HG03432 (cell line): ENCODE measurements at regions not wholly inside any gene's neighbourhood (a gene's known extent, or its start where the extent isn't known, plus 50 kb on each side); places are given as distances from the start of the nearest gene placed in this dataset.

ENCODE experiments used
- ATAC-seq: cut with Tn5 transposase; IDR thresholded peaks from one replicate; pipeline ENCODE4 v1.9.1; 2021; ENCODE audit warnings: mild to moderate bottlenecking, moderate library complexity; ENCODE audit not compliant: unreplicated experiment

DNA sequence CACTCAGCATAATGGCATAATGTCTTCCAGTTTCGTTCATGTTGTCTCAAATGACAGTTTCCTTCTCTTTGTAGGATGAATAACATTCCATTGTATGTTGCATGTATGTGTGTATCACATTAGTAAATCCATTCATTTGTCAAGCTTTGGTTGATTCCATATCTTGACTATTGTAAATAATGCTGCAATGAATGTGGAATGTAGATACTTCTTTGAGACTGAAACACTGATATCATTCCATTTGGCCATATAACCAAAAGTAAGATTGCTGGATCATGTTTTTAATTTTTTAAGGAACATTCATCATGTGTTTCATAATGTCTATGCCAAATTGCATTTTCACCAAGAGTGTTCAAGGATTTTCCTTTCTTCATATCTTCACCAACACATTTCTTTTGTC, 1711.4 kb upstream of the PIK3C3 start:
- ATAC-seq, result no peak

DNA sequence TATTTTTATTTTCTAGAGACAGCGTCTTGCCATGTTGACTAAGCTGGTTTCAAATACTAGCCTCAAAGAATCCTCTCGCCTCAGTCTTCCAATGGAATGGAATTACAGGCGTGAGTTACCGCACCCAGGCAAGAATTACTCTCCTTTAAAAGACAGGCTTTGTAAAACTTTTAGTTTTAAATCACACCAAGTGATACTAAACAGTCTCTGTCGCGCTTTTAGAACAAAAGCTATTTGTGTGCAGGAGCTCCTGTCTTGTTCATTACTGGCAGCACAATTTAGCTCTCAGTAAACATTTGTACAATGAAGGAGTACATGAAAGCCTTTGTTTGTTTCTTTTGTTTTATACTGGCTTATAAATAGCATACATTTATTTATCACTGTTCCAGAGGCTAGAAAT, 1719.2 kb upstream of the PIK3C3 start:
- no peak for ATAC-seq

DNA sequence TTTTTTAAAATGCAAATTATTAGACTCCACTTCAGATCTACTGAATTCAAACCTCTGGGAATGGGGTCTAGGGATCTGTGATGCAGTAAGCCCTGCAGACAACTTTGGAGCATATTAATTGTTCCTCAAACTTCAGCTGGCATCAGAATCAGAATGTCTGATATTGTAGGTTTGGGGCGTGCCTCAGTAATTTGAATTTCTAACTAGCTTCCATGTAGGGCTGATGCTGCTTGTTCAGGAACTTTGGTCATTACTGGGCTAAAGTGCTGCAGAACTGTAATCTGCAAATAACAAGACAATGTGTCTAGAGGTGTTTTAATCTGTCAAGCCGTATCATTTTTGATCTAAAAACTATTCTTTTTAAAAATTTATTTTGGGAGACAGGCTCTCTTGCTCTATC, 1719.7 kb upstream of the PIK3C3 start:
- ATAC-seq, result no peak

DNA sequence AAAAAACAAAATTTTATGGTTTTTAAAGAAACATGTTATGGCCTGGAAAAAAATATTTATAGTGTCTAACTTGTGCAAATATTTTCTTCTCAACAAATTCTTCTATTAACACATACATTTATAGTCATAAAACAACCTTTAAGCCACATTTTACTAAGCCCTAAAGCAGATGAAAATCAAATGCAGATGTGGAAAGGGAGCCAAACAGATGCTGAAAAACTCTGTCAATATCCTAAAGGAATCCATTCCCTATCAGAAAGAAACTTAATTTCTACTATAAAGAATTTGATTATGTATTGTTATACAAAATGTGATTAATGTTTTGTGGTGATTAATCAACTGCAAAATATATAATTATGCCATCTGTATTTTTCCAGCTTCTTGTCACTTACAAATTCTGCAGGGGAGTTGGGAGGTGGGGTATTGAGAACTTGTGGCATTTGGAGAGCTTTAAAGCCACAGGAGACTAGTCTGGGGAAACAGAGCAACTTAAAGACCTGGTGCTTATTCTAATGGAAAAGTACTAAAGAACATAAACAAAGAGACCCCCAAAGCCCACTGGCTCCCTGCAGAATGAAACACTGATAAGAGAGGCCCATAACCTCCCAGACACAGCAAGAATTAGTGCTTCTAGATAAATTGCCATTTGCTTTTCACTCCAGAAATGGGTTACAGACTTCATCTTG, 1721.0 kb upstream of the PIK3C3 start:
- no peak for ATAC-seq

DNA sequence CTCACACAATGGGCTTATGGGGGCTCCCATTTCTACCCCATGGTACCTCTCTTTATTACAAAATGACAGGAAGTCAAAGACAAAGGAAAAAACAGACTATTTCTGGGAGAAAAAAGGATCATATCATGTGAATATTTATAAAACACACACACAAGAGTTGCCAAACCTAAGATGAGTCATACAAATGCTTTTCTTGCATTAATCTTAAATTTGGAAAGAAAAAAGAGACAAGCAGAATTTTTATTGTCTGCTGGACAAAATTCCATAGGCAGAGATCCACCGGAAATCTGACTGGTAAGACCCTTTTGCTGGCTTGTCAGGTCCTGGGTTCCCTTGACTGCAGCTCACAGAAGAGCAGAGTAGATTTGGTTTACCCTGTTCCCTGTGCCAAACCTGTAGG, 1732.3 kb upstream of the PIK3C3 start:
- ATAC-seq, result no peak

DNA sequence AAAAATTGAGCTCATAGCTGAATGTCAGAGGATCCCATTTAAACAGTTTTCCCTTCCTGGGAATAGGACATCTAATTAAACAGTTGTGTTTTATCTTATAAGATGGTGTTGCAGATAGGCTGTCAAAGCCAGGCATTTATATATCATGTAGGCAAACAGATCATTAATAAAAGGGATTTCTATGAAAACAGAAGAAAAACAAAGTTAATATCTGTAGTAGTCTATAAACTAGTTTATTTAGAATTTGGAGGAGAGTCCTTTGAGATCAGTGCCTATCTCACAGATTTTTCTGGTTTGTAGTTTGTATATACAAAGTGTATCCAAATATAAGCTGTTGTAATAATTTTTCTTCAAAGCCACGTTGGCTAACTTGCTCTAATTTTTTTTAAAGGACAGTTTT, 1738.2 kb upstream of the PIK3C3 start:
- no peak for ATAC-seq

DNA sequence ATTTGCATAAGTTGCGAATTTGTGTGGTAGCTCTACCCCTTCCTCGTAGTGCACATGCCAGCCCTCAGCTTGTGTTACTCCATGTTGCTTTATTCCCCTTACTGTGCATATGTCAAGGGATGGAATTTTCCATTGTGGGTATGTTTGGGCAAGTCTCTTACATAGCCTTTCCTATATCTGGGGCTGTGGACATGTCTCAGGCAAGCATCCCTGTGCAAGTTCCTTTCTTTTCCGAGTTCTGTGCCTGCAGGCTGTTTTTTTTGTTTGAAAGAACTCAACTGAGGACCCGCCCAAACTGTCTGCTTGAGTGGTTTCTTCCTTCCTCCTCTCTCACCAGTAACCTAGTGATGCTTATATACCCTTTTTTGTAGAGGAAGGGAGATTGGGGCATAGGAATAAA, 1739.1 kb upstream of the PIK3C3 start:
- ATAC-seq, result no peak

DNA sequence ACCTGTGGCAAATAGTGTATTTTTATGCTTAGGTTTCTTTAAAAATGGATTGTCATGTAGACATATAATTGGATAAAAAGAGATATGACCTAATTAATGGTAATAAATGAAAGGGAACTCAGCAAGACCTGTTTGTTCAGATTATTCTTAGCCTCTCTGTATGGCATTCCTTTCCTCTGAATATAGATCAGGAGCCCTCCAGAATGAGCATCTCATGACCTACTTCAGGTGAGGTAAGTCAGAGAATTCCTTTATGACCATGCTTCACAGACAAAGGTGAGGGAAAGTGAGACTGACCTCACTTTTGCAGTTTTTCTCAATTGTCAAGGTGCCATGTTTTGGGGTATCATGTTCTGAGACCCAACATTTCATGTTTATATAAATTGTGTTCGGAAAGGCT, 1744.3 kb upstream of the PIK3C3 start:
- ATAC-seq, result no peak

DNA sequence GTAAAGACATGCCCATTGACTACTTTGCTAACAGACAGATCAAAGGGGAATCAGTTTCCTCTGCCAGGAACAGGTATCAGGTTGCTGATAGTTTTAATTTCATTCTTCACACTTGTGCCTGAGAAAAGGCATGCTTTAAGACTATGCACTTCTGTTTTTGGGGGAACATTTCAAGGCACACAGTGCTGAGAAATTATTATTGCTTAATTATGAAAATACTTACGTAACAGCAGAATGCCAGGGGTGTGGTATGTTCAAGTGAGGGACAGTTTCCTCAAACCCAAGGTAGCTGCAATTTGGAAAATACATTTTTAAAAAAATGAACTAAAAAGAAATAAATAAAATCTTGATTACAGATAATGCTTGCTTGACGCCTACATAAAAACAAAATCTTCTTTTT, 1746.1 kb upstream of the PIK3C3 start:
- ATAC-seq, result no peak

DNA sequence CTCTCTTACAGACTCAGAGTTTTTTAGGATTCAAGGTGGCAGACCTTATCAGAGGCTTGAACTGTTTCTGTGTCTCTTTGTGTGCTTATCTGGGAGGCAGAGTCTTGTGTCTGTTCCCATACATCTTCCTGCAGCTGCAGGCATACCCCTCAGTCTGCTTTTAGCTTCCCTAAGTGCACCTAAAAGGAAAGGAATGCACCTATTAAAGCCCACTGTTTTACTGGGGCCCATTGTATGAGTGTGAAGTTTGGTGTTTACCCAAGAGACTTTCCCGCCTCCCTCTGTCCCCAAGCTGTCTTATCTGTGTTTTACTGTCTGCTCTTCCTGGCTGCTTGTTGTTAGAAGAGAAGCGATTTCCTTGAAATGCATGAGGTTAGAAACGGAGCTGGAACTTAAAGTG, 1757.3 kb upstream of the PIK3C3 start:
- no peak for ATAC-seq

DNA sequence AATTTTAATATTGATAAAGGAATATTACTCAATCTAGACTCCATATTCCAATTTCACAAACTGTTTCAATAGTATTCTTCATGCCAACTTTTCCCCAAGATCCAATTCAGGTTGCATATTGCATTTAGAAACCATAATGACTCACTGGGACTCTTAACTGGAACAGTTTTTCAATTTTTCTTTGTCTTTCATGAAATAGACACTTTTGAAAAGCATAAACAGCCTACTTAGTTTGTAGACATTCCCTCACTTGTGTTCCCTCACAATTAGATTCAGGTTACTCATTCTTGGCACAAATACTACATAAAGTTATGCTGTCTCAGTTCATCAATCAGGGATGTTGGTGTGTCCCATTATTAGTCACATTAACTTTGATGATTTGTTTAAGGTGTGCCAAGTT, 1768.4 kb upstream of the PIK3C3 start:
- ATAC-seq, result no peak

DNA sequence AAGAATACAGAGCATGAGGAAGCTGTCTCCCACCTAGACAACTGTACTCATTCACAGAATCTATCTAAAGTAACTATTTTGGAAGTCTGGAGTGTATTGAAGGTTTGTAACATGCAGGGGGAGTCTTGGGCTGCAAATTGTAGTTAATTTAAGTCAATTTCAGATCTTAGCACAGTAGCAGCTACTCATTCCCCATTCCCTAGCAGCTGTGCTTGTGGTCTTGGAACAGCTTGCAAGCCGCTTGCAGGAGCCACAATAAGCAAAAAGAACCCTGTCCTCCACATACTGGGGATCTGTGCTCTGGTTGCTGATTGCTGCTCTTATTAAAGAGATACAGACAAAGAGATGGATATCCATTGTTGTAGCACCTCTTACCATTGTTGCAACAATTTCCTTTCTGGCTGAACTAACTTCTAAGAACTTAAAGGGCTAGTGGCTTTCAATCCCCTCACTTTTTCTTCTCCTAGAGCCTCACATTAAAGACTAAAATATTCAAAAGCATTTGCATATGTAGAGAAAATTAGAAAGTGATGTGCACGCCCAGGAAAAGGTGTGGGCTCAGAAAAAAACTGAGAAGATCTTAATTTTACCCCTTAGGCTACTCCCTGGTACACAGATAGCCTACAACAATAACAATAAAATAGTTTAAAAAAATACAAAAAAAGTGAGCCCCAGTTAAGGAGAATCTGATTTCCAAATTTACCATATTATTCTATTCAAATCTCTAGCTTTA, 1775.1 kb upstream of the PIK3C3 start:
- ATAC-seq, result no peak

DNA sequence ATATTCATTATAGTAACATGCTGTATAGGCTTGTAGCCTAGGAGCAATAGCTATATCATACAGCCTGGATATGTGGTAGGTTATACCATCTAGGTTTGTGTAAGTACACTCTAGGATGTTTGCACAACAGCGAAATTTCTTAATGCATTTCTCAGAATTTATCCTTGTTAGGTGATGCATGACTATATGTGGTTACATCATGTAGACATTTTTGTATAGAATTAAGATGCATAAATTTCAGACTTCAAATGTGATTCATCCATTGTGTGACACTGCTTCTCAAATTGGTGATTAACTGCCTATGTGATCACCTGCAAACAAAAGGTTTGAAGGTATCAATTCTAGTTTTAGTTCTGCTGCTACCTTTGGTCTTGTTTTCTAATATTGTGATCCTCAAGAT, 1787.0 kb upstream of the PIK3C3 start:
- no peak for ATAC-seq

DNA sequence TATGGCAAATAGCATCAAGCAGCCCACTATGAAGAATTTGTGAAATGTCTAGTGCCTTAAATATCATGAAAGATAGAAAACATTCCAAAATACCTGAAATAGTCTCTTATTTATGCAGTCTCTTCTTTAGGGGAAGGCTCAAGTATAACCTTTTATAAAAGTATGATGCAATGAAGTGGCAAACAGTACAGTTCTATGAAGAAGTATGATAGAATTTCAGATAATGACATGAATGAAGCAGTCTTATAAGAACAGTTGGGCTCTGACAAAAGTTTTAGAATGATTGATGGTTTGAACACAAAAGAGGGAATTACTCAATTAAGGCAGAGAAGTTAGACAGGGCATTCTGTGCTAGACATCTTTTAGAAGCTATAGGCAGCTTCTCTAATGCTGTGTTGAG, 1791.8 kb upstream of the PIK3C3 start:
- no peak for ATAC-seq

DNA sequence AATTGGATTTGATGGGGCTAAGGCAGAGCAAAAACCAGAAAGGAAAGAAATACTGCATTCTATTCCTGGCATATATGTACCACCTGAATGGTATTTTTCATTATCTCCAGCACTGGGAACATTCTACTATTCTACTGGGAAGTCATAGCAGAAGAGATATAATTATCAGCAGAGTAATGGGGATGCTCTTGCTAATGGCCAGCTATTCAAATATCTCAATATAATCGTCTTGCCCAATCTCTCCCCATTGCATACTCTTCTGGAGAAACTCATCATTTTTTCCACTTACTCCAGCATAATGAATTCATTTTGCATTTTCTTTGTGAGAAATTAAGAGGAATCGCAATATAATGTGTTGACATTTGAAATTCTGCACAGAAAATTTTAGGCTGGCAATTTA, 1794.7 kb upstream of the PIK3C3 start:
- ATAC-seq, result no peak

DNA sequence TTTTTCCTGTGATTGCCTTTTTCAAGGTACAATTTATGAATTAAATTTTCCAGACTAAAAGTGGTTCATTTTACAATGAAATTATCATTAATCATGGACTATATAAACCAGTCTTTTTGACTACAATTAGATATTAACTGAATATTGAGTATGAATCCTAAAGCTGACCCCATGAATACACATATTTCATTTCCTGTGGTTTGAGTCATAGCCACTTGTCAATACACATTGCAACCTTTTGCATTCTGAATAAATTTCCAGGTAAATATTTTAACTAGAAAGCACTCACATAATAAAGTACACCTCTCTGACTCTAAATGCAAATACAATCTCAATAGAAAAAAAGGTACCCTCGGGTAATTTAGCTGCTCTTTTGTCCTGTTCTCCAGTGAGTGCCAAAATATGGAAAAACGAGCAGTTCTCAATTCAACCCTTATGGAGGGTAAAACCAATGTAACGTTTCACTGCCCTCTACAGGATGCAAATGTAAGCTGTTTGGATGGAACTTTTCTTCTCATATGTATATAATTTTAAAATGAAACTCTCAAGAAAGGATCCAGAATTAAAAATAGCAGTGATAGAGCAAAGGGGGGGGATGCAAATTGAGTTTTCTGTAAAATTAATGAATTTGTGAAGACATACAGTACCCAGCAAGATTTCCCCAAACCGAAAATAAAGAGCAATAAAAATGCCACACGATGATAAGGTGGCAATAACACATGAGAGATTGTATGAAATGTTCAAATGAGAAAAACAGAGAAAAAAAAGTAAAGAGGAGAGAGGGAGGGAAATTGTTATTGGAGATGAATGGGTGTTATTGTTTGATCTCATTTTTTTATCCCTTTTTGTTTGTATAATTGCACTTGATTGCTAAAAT, 1795.7 kb upstream of the PIK3C3 start:
- peak; percentile 60 for ATAC-seq

DNA sequence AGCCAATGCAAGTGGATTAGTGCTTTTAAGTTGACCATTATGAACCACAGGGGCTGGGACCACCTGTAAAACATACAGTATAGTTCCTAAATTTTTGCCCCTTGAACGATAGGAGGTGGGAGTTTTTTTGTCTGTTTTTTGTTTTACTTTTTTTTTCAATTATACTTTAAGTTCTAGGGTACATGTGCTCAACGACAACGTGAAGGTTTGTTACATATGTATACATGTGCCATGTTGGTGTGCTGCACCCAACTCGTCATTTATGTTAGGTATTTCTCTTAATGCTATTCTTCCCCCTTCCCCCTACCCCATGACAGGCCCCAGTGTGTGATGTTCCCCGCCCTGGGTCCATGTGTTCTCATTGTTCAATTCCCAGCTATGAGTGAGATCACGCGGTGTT, 1797.9 kb upstream of the PIK3C3 start:
- ATAC-seq, result no peak

DNA sequence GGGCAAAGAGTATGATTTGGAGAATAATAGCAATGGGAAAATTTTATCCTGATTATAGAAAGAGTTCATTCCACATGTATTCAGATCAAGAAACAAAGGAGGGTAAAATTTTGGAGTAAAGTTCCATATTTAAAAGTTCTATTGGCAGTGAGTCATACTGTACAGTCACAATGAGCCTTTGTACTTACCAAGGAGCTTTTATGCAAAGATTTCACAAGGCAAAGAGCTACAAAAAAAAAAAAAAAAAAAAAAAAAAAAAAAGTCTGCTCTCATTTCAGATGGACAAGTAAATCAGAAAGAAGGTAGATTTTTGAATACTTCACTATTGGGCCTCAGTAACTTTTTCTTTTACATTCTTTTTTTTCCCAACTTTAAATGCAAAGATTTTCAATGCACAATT, 1802.2 kb upstream of the PIK3C3 start:
- no peak for ATAC-seq

DNA sequence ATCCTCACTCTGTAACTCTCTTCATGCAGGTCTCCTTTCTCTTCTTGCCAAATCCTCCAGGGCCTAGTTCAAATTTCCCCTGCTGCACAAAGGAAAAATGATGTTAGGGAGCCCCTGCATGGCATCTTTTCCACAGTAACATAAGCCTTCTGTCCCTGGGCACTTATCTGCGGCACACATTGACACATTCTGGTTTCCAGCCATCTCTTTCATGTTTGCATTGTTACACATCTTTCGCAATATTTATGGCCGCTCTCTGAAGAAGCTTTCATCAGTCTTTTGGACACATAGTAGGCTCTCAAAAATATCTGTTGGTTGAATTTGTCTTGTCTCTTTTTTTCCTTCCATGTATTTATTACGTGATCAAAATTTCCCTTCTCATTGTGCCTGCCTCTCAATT, 1806.1 kb upstream of the PIK3C3 start:
- no peak for ATAC-seq

DNA sequence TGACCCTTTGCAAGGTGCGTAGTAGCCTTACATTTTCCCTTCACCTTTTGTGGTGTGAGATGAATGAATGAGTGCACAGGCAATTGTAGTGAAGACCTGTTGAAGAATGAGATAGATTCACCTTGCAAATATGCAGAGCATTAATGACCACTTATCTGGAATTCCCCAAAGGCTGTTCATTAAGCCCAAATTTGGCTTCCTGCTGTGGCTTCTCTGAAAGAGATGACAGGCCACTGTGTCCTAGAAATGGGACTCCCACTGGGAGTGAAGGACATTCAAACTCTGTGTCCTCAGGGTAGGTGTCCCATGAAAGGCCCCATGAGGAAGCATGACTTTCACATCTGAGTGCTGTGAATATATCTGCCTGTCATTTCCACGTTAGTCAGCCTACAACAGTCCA, 1821.8 kb upstream of the PIK3C3 start:
- ATAC-seq, result peak; percentile 39

DNA sequence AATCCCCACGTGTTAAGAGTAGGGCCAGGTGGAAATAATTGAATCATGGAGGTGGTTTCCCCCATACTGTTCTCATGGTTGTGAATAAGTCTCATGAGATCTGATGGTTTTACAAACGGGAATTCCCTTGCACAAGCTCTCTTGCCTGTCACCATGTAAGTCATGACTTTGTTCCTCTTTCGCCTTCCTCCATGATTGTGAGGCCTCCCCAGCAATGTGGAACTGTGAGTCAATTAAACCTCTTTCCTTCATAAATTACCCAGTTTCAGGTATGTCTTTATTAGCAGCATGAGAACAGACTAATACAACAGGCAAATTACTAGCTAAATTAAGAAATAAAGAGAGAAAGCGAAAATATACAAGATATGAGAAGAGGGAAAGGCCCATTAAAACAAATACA, 1822.6 kb upstream of the PIK3C3 start:
- peak; percentile 69 for ATAC-seq

DNA sequence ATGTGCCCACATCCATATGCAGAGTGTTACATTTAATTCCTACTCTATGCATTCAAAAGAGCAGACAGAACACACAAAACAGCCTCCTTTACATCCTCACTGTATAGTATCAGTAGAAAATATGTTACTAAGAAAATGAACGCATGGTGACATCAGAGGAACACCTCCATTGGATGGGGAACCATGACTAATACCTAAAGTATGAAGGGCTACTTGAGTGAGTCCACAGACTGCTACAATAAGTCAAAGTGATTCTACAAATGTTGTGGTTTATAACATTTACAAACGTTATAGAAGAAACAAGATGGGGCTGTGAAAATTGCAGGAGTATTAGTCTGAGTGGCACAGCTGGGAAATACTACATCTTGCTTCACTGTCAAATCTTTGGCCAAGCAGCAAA, 1830.9 kb upstream of the PIK3C3 start:
- ATAC-seq, result peak; percentile 80
